ENCODE measurements at regions not wholly inside any gene's neighbourhood (a gene's known extent, or its start where the extent isn't known, plus 50 kb on each side); places are given as distances from the start of the nearest gene placed in this dataset.

DNA sequence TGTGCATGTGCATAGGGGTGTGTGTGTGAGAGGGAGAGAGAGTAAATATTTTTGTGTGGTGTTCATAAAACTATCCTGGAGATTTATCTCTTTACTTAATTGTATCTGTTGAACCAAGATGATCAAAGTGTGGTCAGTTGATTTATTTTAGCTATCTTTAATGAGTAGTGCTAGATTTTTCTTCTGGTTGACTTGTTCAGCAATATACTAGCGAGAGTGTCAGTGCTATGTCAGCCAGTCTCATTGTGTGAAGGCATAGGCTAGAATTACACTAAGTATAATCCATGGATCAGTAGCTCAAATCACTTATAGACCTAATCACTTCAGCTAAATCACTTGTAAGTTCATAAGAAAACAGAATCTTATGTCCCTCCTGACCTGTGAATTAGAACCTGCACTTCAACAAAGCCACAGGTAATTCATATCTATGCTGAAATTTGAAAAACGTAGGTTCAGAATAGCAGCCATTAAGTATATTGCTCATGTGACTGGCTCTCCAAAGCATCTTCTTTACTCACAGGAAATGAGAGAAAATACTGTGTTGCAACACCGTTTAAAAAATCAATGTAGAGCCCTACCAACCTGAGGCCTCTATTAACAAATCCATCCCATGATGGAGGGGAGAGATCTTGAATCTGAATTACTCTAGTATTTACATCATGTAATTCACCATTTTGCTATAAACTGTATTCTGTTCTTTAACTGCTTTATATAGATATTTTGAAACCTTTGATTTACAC lies 203.1 kb upstream of the ACTBL2 start:
- no peak for DNase-seq
- H3K18ac ChIP-seq (ENCODE audit: low read length): no peak overlapping the region
- WGBS (ENCODE audit: extremely low coverage, insufficient coverage, low lambda C conversion rate): no CpG with 5 or more reads among the region's 3 CpGs

DNA sequence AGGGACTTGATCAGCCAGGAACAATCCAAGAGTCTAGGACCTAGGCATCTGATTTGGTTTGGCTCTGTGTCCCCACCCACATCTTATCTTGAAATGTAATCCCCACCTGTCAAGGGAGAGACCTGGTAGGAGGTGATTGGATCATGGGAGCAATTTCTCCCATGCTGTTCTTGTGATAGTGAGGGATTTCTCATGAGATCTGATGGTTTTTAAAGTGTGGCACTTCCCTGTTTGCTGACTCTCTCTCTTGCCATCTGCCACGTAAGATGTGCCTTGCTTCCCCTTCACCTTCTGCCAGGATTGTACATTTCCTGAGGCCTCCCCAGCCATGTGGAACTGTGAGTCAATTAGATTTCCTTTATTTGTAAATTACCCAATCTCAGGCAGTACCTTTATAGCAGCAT lies 201.7 kb upstream of the ACTBL2 start:
- Histone ChIP-seq H2BK15ac (replicated peaks; ENCODE audit: low read depth) (no peak overlapping the region), H3K23ac (ENCODE audit: low read length) (no peak overlapping the region), H3K4ac (ENCODE audit: low read depth, low read length) (no peak overlapping the region), H3K79me1 (ENCODE audit: low read length) (no peaks in the 10 kb centered on the region), H4K5ac (ENCODE audit: low read length) (no peak overlapping the region), H3K79me2 (ENCODE audit: control insufficient read depth, insufficient read depth, low read length) (no peaks in the 10 kb centered on the region), H4K8ac (ENCODE audit: low read depth, low read length) (no peak overlapping the region), H3K4me2 (ENCODE audit: low read length) (no peak overlapping the region), H3K4me3 (ENCODE audit: low read length) (no peak overlapping the region), H3K9ac (ENCODE audit: low read length) (no peak overlapping the region), H2BK5ac (ENCODE audit: low read length) (no peak overlapping the region), H3K27me3 (ENCODE audit: insufficient read depth, low read length, poor library complexity) (no peaks in the 10 kb centered on the region), H3K56ac (ENCODE audit: low read length) (no peak overlapping the region), H3K4me1 (ENCODE audit: control insufficient read depth, low read depth, low read length) (no peaks in the 10 kb centered on the region), H3K27ac (ENCODE audit: low read depth, low read length) (no peak overlapping the region), H3K36me3 (ENCODE audit: control insufficient read depth, insufficient read depth, low read length) (no peaks in the 10 kb centered on the region), H2AK5ac (ENCODE audit: low read length) (no peak overlapping the region), H3K18ac (ENCODE audit: low read length) (no peak overlapping the region), H2BK120ac (ENCODE audit: low read depth, low read length) (no peak overlapping the region)
- DNase-seq: peak; percentile 57
- WGBS (ENCODE audit: extremely low coverage, insufficient coverage, low lambda C conversion rate): no CpG with 5 or more reads among the region's 1 CpG

More for the DNA sequence above, 203.1 kb upstream of the ACTBL2 start:
- H3K79me2 ChIP-seq (ENCODE audit: control insufficient read depth, insufficient read depth, low read length): no peaks in the 10 kb centered on the region
- no peak overlapping the region for H3K4me2 ChIP-seq (ENCODE audit: low read length)
- no peak overlapping the region for H3K23ac ChIP-seq (ENCODE audit: low read length)
- no peaks in the 10 kb centered on the region for H3K27me3 ChIP-seq (ENCODE audit: insufficient read depth, low read length, poor library complexity)
- no peaks in the 10 kb centered on the region for H3K79me1 ChIP-seq (ENCODE audit: low read length)
- H3K9ac ChIP-seq (ENCODE audit: low read length): no peak overlapping the region
- H3K4ac ChIP-seq (ENCODE audit: low read depth, low read length): no peak overlapping the region
- no peak overlapping the region for H4K8ac ChIP-seq (ENCODE audit: low read depth, low read length)
- no peak overlapping the region for H2BK120ac ChIP-seq (ENCODE audit: low read depth, low read length)
- no peak overlapping the region for H2AK5ac ChIP-seq (ENCODE audit: low read length)
- H3K56ac ChIP-seq (ENCODE audit: low read length): no peak overlapping the region
- H3K36me3 ChIP-seq (ENCODE audit: control insufficient read depth, insufficient read depth, low read length): no peaks in the 10 kb centered on the region
- H3K4me3 ChIP-seq (ENCODE audit: low read length): no peak overlapping the region
- H4K5ac ChIP-seq (ENCODE audit: low read length): no peak overlapping the region
- no peak overlapping the region for H2BK15ac ChIP-seq (replicated peaks; ENCODE audit: low read depth)
- no peaks in the 10 kb centered on the region for H3K4me1 ChIP-seq (ENCODE audit: control insufficient read depth, low read depth, low read length)
- no peak overlapping the region for H3K27ac ChIP-seq (ENCODE audit: low read depth, low read length)
- no peak overlapping the region for H2BK5ac ChIP-seq (ENCODE audit: low read length)

DNA sequence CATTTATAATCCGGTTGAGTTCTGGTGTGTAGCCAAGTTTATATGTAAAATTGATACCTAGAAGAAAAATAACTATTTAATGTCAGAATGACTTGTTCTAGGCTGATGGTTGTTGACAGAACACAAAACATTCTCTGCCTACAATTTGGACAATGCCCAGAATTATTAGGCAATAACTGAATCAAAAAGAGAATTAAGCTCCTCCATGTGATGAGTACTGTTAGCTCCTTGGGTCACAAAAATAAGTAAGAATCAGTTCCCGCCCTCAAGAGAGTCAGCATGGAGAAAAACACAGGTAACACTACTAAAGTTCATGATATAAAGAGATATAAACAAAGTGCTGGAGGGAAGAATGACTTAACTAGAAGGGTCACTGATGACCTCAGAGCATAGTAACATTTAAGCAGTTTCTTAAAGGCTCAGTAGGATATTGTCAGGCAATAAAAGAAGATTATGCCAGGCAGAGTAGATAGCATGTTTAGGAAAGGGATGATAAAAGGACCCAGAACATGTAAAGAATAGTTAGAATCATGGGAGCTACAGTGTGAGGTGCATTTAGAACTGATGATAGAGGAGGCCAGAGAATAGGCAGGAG lies 200.5 kb upstream of the ACTBL2 start:
- no peak overlapping the region for H4K5ac ChIP-seq (ENCODE audit: low read length)
- no peak overlapping the region for H3K9ac ChIP-seq (ENCODE audit: low read length)
- no peak overlapping the region for H4K8ac ChIP-seq (ENCODE audit: low read depth, low read length)
- no peak overlapping the region for H3K4me2 ChIP-seq (ENCODE audit: low read length)
- no peak for DNase-seq
- no peaks in the 10 kb centered on the region for H3K79me1 ChIP-seq (ENCODE audit: low read length)
- no peak overlapping the region for H2AK5ac ChIP-seq (ENCODE audit: low read length)
- H2BK5ac ChIP-seq (ENCODE audit: low read length): no peak overlapping the region
- no peak overlapping the region for H3K18ac ChIP-seq (ENCODE audit: low read length)
- no peaks in the 10 kb centered on the region for H3K36me3 ChIP-seq (ENCODE audit: control insufficient read depth, insufficient read depth, low read length)
- H3K23ac ChIP-seq (ENCODE audit: low read length): no peak overlapping the region
- no peaks in the 10 kb centered on the region for H3K79me2 ChIP-seq (ENCODE audit: control insufficient read depth, insufficient read depth, low read length)
- H3K4me3 ChIP-seq (ENCODE audit: low read length): no peak overlapping the region
- no CpG with 5 or more reads among the region's 2 CpGs for WGBS (ENCODE audit: extremely low coverage, insufficient coverage, low lambda C conversion rate)
- no peak overlapping the region for H2BK15ac ChIP-seq (replicated peaks; ENCODE audit: low read depth)
- no peak overlapping the region for H3K27ac ChIP-seq (ENCODE audit: low read depth, low read length)
- no peak overlapping the region for H3K56ac ChIP-seq (ENCODE audit: low read length)
- no peak overlapping the region for H3K4ac ChIP-seq (ENCODE audit: low read depth, low read length)
- H3K27me3 ChIP-seq (ENCODE audit: insufficient read depth, low read length, poor library complexity): no peaks in the 10 kb centered on the region
- no peaks in the 10 kb centered on the region for H3K4me1 ChIP-seq (ENCODE audit: control insufficient read depth, low read depth, low read length)
- H2BK120ac ChIP-seq (ENCODE audit: low read depth, low read length): no peak overlapping the region

- H3K4ac ChIP-seq (ENCODE audit: low read depth, low read length): no peak overlapping the region
- no peak overlapping the region for H3K23ac ChIP-seq (ENCODE audit: low read length)
- H3K4me3 ChIP-seq (ENCODE audit: low read length): no peak overlapping the region
- H2BK15ac ChIP-seq (replicated peaks; ENCODE audit: low read depth): no peak overlapping the region
- DNase-seq: no peak
- WGBS (ENCODE audit: extremely low coverage, insufficient coverage, low lambda C conversion rate): no CpG with 5 or more reads among the region's 3 CpGs
- no peak overlapping the region for H3K18ac ChIP-seq (ENCODE audit: low read length)
- no peak overlapping the region for H2AK5ac ChIP-seq (ENCODE audit: low read length)
- H3K4me2 ChIP-seq (ENCODE audit: low read length): no peak overlapping the region
- H2BK5ac ChIP-seq (ENCODE audit: low read length): no peak overlapping the region
- no peaks in the 10 kb centered on the region for H3K36me3 ChIP-seq (ENCODE audit: control insufficient read depth, insufficient read depth, low read length)
- no peaks in the 10 kb centered on the region for H3K79me2 ChIP-seq (ENCODE audit: control insufficient read depth, insufficient read depth, low read length)
- no peak overlapping the region for H3K27ac ChIP-seq (ENCODE audit: low read depth, low read length)
- H3K79me1 ChIP-seq (ENCODE audit: low read length): no peaks in the 10 kb centered on the region
- H2BK120ac ChIP-seq (ENCODE audit: low read depth, low read length): no peak overlapping the region
- no peak overlapping the region for H4K5ac ChIP-seq (ENCODE audit: low read length)
- H3K9ac ChIP-seq (ENCODE audit: low read length): no peak overlapping the region
- no peak overlapping the region for H4K8ac ChIP-seq (ENCODE audit: low read depth, low read length)
- no peak overlapping the region for H3K56ac ChIP-seq (ENCODE audit: low read length)
- no peaks in the 10 kb centered on the region for H3K4me1 ChIP-seq (ENCODE audit: control insufficient read depth, low read depth, low read length)
- no peaks in the 10 kb centered on the region for H3K27me3 ChIP-seq (ENCODE audit: insufficient read depth, low read length, poor library complexity)
These were observed 199.3 kb upstream of the ACTBL2 start for GRCh38 chr5:57681942-57682341.

- no peak overlapping the region for H4K8ac ChIP-seq (ENCODE audit: low read depth, low read length)
These were observed 198.1 kb upstream of the ACTBL2 start for GRCh38 chr5:57680686-57681085.

GRCh38 chr5:57677235-57677634 lies 194.6 kb upstream of the ACTBL2 start:
- no peak for DNase-seq
- Histone ChIP-seq H3K79me2 (ENCODE audit: control insufficient read depth, insufficient read depth, low read length) (no peaks in the 10 kb centered on the region), H2BK120ac (ENCODE audit: low read depth, low read length) (no peak overlapping the region), H3K4ac (ENCODE audit: low read depth, low read length) (no peak overlapping the region), H3K4me3 (ENCODE audit: low read length) (no peak overlapping the region), H3K79me1 (ENCODE audit: low read length) (no peaks in the 10 kb centered on the region), H3K4me2 (ENCODE audit: low read length) (no peak overlapping the region), H4K8ac (ENCODE audit: low read depth, low read length) (no peak overlapping the region), H3K4me1 (ENCODE audit: control insufficient read depth, low read depth, low read length) (no peaks in the 10 kb centered on the region), H4K5ac (ENCODE audit: low read length) (no peak overlapping the region), H3K56ac (ENCODE audit: low read length) (no peak overlapping the region), H3K27me3 (ENCODE audit: insufficient read depth, low read length, poor library complexity) (no peaks in the 10 kb centered on the region), H3K27ac (ENCODE audit: low read depth, low read length) (no peak overlapping the region), H3K23ac (ENCODE audit: low read length) (no peak overlapping the region), H3K18ac (ENCODE audit: low read length) (no peak overlapping the region), H2BK15ac (replicated peaks; ENCODE audit: low read depth) (no peak overlapping the region), H2BK5ac (ENCODE audit: low read length) (no peak overlapping the region), H2AK5ac (ENCODE audit: low read length) (no peak overlapping the region), H3K9ac (ENCODE audit: low read length) (no peak overlapping the region), H3K36me3 (ENCODE audit: control insufficient read depth, insufficient read depth, low read length) (no peaks in the 10 kb centered on the region)

More at GRCh38 chr5:57680686-57681085, 198.1 kb upstream of the ACTBL2 start:
- DNase-seq: no peak
- H3K9ac ChIP-seq (ENCODE audit: low read length): no peak overlapping the region
- H3K4me3 ChIP-seq (ENCODE audit: low read length): no peak overlapping the region
- no peak overlapping the region for H2AK5ac ChIP-seq (ENCODE audit: low read length)
- H3K27ac ChIP-seq (ENCODE audit: low read depth, low read length): no peak overlapping the region
- no peak overlapping the region for H3K23ac ChIP-seq (ENCODE audit: low read length)
- no peak overlapping the region for H3K4me2 ChIP-seq (ENCODE audit: low read length)
- WGBS (ENCODE audit: extremely low coverage, insufficient coverage, low lambda C conversion rate): no CpG with 5 or more reads among the region's 1 CpG
- H3K56ac ChIP-seq (ENCODE audit: low read length): no peak overlapping the region
- no peaks in the 10 kb centered on the region for H3K79me2 ChIP-seq (ENCODE audit: control insufficient read depth, insufficient read depth, low read length)
- no peaks in the 10 kb centered on the region for H3K79me1 ChIP-seq (ENCODE audit: low read length)
- no peak overlapping the region for H4K5ac ChIP-seq (ENCODE audit: low read length)
- H2BK120ac ChIP-seq (ENCODE audit: low read depth, low read length): no peak overlapping the region
- H3K36me3 ChIP-seq (ENCODE audit: control insufficient read depth, insufficient read depth, low read length): no peaks in the 10 kb centered on the region
- H3K4ac ChIP-seq (ENCODE audit: low read depth, low read length): no peak overlapping the region
- H3K4me1 ChIP-seq (ENCODE audit: control insufficient read depth, low read depth, low read length): no peaks in the 10 kb centered on the region
- H2BK5ac ChIP-seq (ENCODE audit: low read length): no peak overlapping the region
- no peak overlapping the region for H3K18ac ChIP-seq (ENCODE audit: low read length)
- H3K27me3 ChIP-seq (ENCODE audit: insufficient read depth, low read length, poor library complexity): no peaks in the 10 kb centered on the region
- H2BK15ac ChIP-seq (replicated peaks; ENCODE audit: low read depth): no peak overlapping the region
